Right lobe of liver (tissue), 4 donors: ENCODE measurements at regions not wholly inside any gene's neighbourhood (a gene's known extent, or its start where the extent isn't known, plus 50 kb on each side); places are given as distances from the start of the nearest gene placed in this dataset.

Source experiments
- POLR2A ChIP-seq: fragments of 450-650 bp; IDR thresholded peaks from one replicate; pipeline ENCODE4 v1.6.1; 2017; ENCODE audit warnings: antibody characterized with exemption, mild to moderate bottlenecking
- TF ChIP-seq, protein P1 (sequence below), 4 donors: fragments of 200-600 bp in 3 of 4; fragments of 450-650 bp in 1 of 4; IDR thresholded peaks; one replicate each; pipeline versions ENCODE4 v1.5.1 to v1.8.0; 2016 to 2022; ENCODE audit warnings: antibody characterized with exemption in 4 of 4, mild to moderate bottlenecking in 2 of 4
- donor health status: DM: no; HTN: no; CAD: no.
- donor health status: DM: no; HTN: no; CAD: no.
- donor health status: DM: no; HTN: yes; CAD: no.

- TF ChIP-seq, protein P1, sequence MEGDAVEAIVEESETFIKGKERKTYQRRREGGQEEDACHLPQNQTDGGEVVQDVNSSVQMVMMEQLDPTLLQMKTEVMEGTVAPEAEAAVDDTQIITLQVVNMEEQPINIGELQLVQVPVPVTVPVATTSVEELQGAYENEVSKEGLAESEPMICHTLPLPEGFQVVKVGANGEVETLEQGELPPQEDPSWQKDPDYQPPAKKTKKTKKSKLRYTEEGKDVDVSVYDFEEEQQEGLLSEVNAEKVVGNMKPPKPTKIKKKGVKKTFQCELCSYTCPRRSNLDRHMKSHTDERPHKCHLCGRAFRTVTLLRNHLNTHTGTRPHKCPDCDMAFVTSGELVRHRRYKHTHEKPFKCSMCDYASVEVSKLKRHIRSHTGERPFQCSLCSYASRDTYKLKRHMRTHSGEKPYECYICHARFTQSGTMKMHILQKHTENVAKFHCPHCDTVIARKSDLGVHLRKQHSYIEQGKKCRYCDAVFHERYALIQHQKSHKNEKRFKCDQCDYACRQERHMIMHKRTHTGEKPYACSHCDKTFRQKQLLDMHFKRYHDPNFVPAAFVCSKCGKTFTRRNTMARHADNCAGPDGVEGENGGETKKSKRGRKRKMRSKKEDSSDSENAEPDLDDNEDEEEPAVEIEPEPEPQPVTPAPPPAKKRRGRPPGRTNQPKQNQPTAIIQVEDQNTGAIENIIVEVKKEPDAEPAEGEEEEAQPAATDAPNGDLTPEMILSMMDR (IDR thresholded peaks at IDR 0.05) = no peak
- TF ChIP-seq POLR2A = no peak
These were observed 95.5 kb downstream of the SMIM20 start for GRCh38 chr4:26009502-26009901.
